Tibial artery (tissue), 4 donors: ENCODE measurements at regions not wholly inside any gene's neighbourhood (a gene's known extent, or its start where the extent isn't known, plus 50 kb on each side); places are given as distances from the start of the nearest gene placed in this dataset.

Experiments
- DNase-seq, 2 donors: peaks; one replicate each; pipeline ENCODE4 v3.0.0-alpha.2; 2019
- H3K27ac ChIP-seq, 2 donors: fragments of 200-600 bp; sonication (generic) in 1 of 2; 1 replicate in 1 of 2; 2 replicates in 1 of 2; pipeline ENCODE4 v1.5.1; 2018 to 2019; ENCODE audit warnings: mild to moderate bottlenecking in 1 of 2
- H3K27me3 ChIP-seq, 2 donors: fragments of 200-600 bp; sonication (generic) in 1 of 2; one replicate each; pipeline versions ENCODE4 v1.5.1 to v1.6.0; 2016 to 2019
- H3K36me3 ChIP-seq, 3 donors: fragments of 200-600 bp; sonication (generic) in 2 of 3; one replicate each; pipeline ENCODE4 v1.5.1; 2016 to 2019; ENCODE audit warnings: mild to moderate bottlenecking in 2 of 3
- H3K4me1 ChIP-seq, 4 donors: fragments of 200-600 bp; sonication (generic) in 2 of 4; 1 replicate in 3 of 4; 2 replicates in 1 of 4; pipeline ENCODE4 v1.5.1; 2016 to 2019
- H3K4me3 ChIP-seq, 2 donors: fragments of 200-600 bp; sonication (generic) in 1 of 2; 1 replicate in 1 of 2; 2 replicates in 1 of 2; pipeline ENCODE4 v1.5.1; 2018 to 2019; ENCODE audit warnings: mild to moderate bottlenecking in 2 of 2
- H3K9me3 ChIP-seq, 3 donors: fragments of 200-600 bp; sonication (generic) in 1 of 3; one replicate each; pipeline ENCODE4 v1.5.1; 2016 to 2019
- CTCF ChIP-seq, 2 experiments: fragments of 200-600 bp in 1 of 2; fragments of 450-650 bp in 1 of 2; IDR thresholded peaks; one replicate each; pipeline ENCODE4 v1.5.1; 2017 to 2019; ENCODE audit warnings: antibody characterized with exemption in 2 of 2, mild to moderate bottlenecking in 1 of 2, moderate library complexity in 1 of 2
- intact Hi-C: fragments of 100-400 bp; cut with DNase I; formaldehyde crosslinking; loops from one replicate; pipeline ENCODE4 v1.15.0; 2023; ENCODE audit warnings: low total_unique reads

- Histone ChIP-seq H3K27ac (no peak overlapping the region), H3K4me1 (peaks cover 0 to 4% (median 0%) of the 10 kb centered on the region in 4 donors), H3K4me3 (no peak overlapping the region), H3K9me3 (no peaks in the 10 kb centered on the region), H3K36me3 (no peaks in the 10 kb centered on the region), H3K27me3 (no peaks in the 10 kb centered on the region)
- intact Hi-C loops = no loop called here
- no peak for DNase-seq
- TF ChIP-seq CTCF (IDR thresholded peaks at IDR 0.05) = no peak
Measured at GRCh38 chr12:42809226-42809625, 219.7 kb upstream of the PRICKLE1 start.

GRCh38 chr12:42807766-42808165 is 218.2 kb upstream of the PRICKLE1 start:
- H3K9me3 ChIP-seq = no peaks in the 10 kb centered on the region
- no peaks in the 10 kb centered on the region for H3K36me3 ChIP-seq
- H3K4me3 ChIP-seq = no peak overlapping the region
- H3K27ac ChIP-seq = no peak overlapping the region
- peaks cover 0 to 4% (median 0%) of the 10 kb centered on the region in 4 donors for H3K4me1 ChIP-seq
- TF ChIP-seq CTCF (IDR thresholded peaks at IDR 0.05) = no peak
- no peak for DNase-seq
- no peaks in the 10 kb centered on the region for H3K27me3 ChIP-seq
- intact Hi-C loops = no loop called here

GRCh38 chr12:42807251-42807650 is 217.7 kb upstream of the PRICKLE1 start:
- no peaks in the 10 kb centered on the region for H3K27me3 ChIP-seq
- intact Hi-C loops = no loop called here
- H3K4me1 ChIP-seq = peaks cover 0 to 4% (median 0%) of the 10 kb centered on the region in 4 donors
- no peak overlapping the region for H3K4me3 ChIP-seq
- H3K9me3 ChIP-seq = no peaks in the 10 kb centered on the region
- no peak for TF ChIP-seq CTCF (IDR thresholded peaks at IDR 0.05)
- no peak overlapping the region for H3K27ac ChIP-seq
- no peaks in the 10 kb centered on the region for H3K36me3 ChIP-seq
- DNase-seq = no peak

- Histone ChIP-seq H3K4me3 (no peak overlapping the region), H3K4me1 (peaks cover 0 to 4% (median 0%) of the 10 kb centered on the region in 4 donors), H3K9me3 (no peaks in the 10 kb centered on the region), H3K36me3 (no peaks in the 10 kb centered on the region), H3K27ac (no peak overlapping the region), H3K27me3 (no peaks in the 10 kb centered on the region)
- no peak for TF ChIP-seq CTCF (IDR thresholded peaks at IDR 0.05)
- DNase-seq = no peak
- intact Hi-C loops = no loop called here
Measured at GRCh38 chr12:42804928-42805327, 215.4 kb upstream of the PRICKLE1 start.

GRCh38 chr12:42802785-42803189 is 213.2 kb upstream of the PRICKLE1 start:
- Histone ChIP-seq H3K27me3 (no peaks in the 10 kb centered on the region), H3K4me1 (no peaks in the 10 kb centered on the region), H3K36me3 (no peaks in the 10 kb centered on the region), H3K9me3 (no peaks in the 10 kb centered on the region), H3K4me3 (no peak overlapping the region), H3K27ac (no peak overlapping the region)
- TF ChIP-seq CTCF (IDR thresholded peaks at IDR 0.05) = no peak
- intact Hi-C loops = no loop called here
- no peak for DNase-seq

GRCh38 chr12:42801271-42801670 is 211.7 kb upstream of the PRICKLE1 start:
- Histone ChIP-seq H3K27ac (no peak overlapping the region), H3K36me3 (no peaks in the 10 kb centered on the region), H3K9me3 (no peaks in the 10 kb centered on the region), H3K4me3 (no peak overlapping the region), H3K4me1 (no peaks in the 10 kb centered on the region), H3K27me3 (no peaks in the 10 kb centered on the region)
- TF ChIP-seq CTCF (IDR thresholded peaks at IDR 0.05) = no peak
- intact Hi-C loops = no loop called here
- DNase-seq = no peak
